ENCODE measurements at regions not wholly inside any gene's neighbourhood (a gene's known extent, or its start where the extent isn't known, plus 50 kb on each side); places are given as distances from the start of the nearest gene placed in this dataset.

DNA sequence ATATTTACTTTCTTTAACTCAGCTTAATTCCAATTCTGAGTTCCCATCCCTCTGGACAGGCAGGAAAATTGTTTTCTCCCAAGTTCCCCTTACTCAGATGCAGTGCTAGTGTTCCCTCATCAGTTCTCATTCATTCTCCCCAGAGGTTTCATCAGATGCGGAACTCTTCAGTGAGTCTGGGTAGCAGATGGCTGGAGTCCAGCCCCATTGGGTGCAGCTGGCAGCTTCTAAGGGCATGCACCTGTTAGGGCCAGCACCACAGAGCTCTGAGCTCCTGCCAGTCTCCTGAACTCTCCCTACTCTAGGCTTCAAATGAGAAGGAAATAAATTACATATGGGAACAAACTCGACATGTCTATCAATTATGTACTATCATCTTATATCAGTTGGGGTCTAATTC lies 76.6 kb downstream of the SOD2 start:
- TF ChIP-seq, protein P1, sequence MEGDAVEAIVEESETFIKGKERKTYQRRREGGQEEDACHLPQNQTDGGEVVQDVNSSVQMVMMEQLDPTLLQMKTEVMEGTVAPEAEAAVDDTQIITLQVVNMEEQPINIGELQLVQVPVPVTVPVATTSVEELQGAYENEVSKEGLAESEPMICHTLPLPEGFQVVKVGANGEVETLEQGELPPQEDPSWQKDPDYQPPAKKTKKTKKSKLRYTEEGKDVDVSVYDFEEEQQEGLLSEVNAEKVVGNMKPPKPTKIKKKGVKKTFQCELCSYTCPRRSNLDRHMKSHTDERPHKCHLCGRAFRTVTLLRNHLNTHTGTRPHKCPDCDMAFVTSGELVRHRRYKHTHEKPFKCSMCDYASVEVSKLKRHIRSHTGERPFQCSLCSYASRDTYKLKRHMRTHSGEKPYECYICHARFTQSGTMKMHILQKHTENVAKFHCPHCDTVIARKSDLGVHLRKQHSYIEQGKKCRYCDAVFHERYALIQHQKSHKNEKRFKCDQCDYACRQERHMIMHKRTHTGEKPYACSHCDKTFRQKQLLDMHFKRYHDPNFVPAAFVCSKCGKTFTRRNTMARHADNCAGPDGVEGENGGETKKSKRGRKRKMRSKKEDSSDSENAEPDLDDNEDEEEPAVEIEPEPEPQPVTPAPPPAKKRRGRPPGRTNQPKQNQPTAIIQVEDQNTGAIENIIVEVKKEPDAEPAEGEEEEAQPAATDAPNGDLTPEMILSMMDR (conservative IDR thresholded peaks at IDR 0.05 in 1 of 2, IDR thresholded peaks at IDR 0.05 in 1 of 2; ENCODE audit: low read depth in 1 of 2, low read length in 2 of 2), result no peak
- no peak for TF ChIP-seq EZH2 (IDR thresholded peaks at IDR 0.05; ENCODE audit: low read length, missing control alignments)
